ENCODE measurements at regions not wholly inside any gene's neighbourhood (a gene's known extent, or its start where the extent isn't known, plus 50 kb on each side); places are given as distances from the start of the nearest gene placed in this dataset.

- no peak for TF ChIP-seq CTCF (IDR thresholded peaks at IDR 0.05 in 2 of 3, conservative IDR thresholded peaks at IDR 0.05 in 1 of 3; ENCODE audit: borderline replicate concordance in 1 of 3, insufficient read depth in 1 of 3, low read depth in 2 of 3, low read length in 2 of 3)
- TF ChIP-seq ZNF274 (IDR thresholded peaks at IDR 0.05; ENCODE audit: low read depth, low read length): no peak
- no peak for TF ChIP-seq RAD21 (IDR thresholded peaks at IDR 0.05; ENCODE audit: low read depth)
- no peak for TF ChIP-seq POLR2AphosphoS5 (IDR thresholded peaks at IDR 0.05; ENCODE audit: low read depth, low read length)
- TF ChIP-seq JUND (IDR thresholded peaks at IDR 0.05): no peak
- TF ChIP-seq POLR2A (IDR thresholded peaks at IDR 0.05; ENCODE audit: borderline replicate concordance, extremely low read depth, insufficient read depth, insufficient read length): no peak
- no peak for TF ChIP-seq ZFX (IDR thresholded peaks at IDR 0.05)
- no peak for TF ChIP-seq EZH2phosphoT487 (IDR thresholded peaks at IDR 0.05; ENCODE audit: borderline replicate concordance)
- no peak for TF ChIP-seq SIN3A (IDR thresholded peaks at IDR 0.05; ENCODE audit: low read depth)
Observed at GRCh38 chr3:22620498-22620897, 582.6 kb upstream of the UBE2E2 start.
